ENCODE measurements at regions not wholly inside any gene's neighbourhood (a gene's known extent, or its start where the extent isn't known, plus 50 kb on each side); places are given as distances from the start of the nearest gene placed in this dataset.

DNA sequence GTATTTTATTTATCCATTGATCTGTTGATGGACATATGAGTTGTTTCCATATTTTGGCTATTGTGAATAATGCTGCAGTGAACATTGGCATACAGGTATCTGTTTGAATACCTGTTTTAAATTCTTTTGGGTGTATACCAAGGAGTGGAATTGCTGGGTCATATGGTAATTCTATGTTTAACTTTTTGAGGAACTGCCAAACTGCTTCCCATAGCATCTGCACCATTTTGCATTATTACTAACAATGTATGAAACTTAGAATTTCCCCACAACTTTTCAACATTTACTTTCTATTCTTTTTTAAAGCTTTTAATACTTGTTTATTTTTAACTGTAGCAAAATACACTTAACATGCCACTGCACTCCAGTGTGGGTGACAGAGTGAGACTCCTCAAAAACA, 57.0 kb upstream of the MSN start:
- TF ChIP-seq, protein P1, sequence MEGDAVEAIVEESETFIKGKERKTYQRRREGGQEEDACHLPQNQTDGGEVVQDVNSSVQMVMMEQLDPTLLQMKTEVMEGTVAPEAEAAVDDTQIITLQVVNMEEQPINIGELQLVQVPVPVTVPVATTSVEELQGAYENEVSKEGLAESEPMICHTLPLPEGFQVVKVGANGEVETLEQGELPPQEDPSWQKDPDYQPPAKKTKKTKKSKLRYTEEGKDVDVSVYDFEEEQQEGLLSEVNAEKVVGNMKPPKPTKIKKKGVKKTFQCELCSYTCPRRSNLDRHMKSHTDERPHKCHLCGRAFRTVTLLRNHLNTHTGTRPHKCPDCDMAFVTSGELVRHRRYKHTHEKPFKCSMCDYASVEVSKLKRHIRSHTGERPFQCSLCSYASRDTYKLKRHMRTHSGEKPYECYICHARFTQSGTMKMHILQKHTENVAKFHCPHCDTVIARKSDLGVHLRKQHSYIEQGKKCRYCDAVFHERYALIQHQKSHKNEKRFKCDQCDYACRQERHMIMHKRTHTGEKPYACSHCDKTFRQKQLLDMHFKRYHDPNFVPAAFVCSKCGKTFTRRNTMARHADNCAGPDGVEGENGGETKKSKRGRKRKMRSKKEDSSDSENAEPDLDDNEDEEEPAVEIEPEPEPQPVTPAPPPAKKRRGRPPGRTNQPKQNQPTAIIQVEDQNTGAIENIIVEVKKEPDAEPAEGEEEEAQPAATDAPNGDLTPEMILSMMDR (IDR thresholded peaks at IDR 0.05; ENCODE audit: insufficient read depth, low read length, poor library complexity, severe bottlenecking): no peak
- Histone ChIP-seq H3K4me3 (replicated peaks; ENCODE audit: low read depth, low read length) (no peak overlapping the region), H3K36me3 (ENCODE audit: control insufficient read depth, insufficient read depth, low read length) (no peaks in the 10 kb centered on the region), H3K27me3 (replicated peaks; ENCODE audit: control insufficient read depth, insufficient read depth, low read length) (no peaks in the 10 kb centered on the region)
- DNase-seq (ENCODE audit: extremely low read depth, insufficient read length): no peak

- Histone ChIP-seq H3K27me3 (replicated peaks; ENCODE audit: control insufficient read depth, insufficient read depth, low read length) (no peaks in the 10 kb centered on the region), H3K4me3 (replicated peaks; ENCODE audit: low read depth, low read length) (no peak overlapping the region), H3K36me3 (ENCODE audit: control insufficient read depth, insufficient read depth, low read length) (no peaks in the 10 kb centered on the region)
- TF ChIP-seq, protein P1 (IDR thresholded peaks at IDR 0.05; ENCODE audit: insufficient read depth, low read length, poor library complexity, severe bottlenecking): no peak
- no peak for DNase-seq (ENCODE audit: extremely low read depth, insufficient read length)
Observed at GRCh38 chrX:65610040-65610439, 57.4 kb upstream of the MSN start.

GRCh38 chrX:65609237-65609636, 58.2 kb upstream of the MSN start:
- TF ChIP-seq, protein P1 (IDR thresholded peaks at IDR 0.05; ENCODE audit: insufficient read depth, low read length, poor library complexity, severe bottlenecking): no peak
- no peaks in the 10 kb centered on the region for H3K27me3 ChIP-seq (replicated peaks; ENCODE audit: control insufficient read depth, insufficient read depth, low read length)
- no peak overlapping the region for H3K4me3 ChIP-seq (replicated peaks; ENCODE audit: low read depth, low read length)
- no peaks in the 10 kb centered on the region for H3K36me3 ChIP-seq (ENCODE audit: control insufficient read depth, insufficient read depth, low read length)
- DNase-seq (ENCODE audit: extremely low read depth, insufficient read length): no peak

DNA sequence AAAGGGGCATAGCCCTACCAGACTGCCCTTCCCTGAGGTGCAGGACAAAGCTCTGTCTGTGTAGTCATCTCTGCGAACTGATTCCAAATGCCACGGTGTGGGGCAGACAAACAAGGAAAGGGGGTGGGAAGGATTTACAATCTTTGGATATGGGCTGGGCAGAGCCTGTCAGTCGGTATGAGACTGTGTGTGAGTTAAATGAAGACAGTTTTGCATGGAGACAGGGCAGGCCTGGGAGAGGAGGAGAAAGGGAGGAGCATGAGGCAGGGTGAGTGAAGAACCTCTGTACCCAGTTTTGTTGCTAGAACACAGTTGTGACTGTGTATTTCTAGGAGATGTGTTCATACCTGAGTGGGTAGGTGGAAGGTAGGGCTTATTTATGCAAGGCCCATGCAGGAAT, 59.4 kb upstream of the MSN start:
- Histone ChIP-seq H3K4me3 (replicated peaks; ENCODE audit: low read depth, low read length) (no peak overlapping the region), H3K27me3 (replicated peaks; ENCODE audit: control insufficient read depth, insufficient read depth, low read length) (no peaks in the 10 kb centered on the region), H3K36me3 (ENCODE audit: control insufficient read depth, insufficient read depth, low read length) (no peaks in the 10 kb centered on the region)
- TF ChIP-seq, protein P1 (IDR thresholded peaks at IDR 0.05; ENCODE audit: insufficient read depth, low read length, poor library complexity, severe bottlenecking): no peak
- no peak for DNase-seq (ENCODE audit: extremely low read depth, insufficient read length)

GRCh38 chrX:65607070-65607742, 60.2 kb upstream of the MSN start:
- Histone ChIP-seq H3K36me3 (ENCODE audit: control insufficient read depth, insufficient read depth, low read length) (no peaks in the 10 kb centered on the region), H3K27me3 (replicated peaks; ENCODE audit: control insufficient read depth, insufficient read depth, low read length) (no peaks in the 10 kb centered on the region), H3K4me3 (replicated peaks; ENCODE audit: low read depth, low read length) (no peak overlapping the region)
- no peak for DNase-seq (ENCODE audit: extremely low read depth, insufficient read length)
- TF ChIP-seq, protein P1 (IDR thresholded peaks at IDR 0.05; ENCODE audit: insufficient read depth, low read length, poor library complexity, severe bottlenecking): no peak

- Histone ChIP-seq H3K4me3 (replicated peaks; ENCODE audit: low read depth, low read length) (no peak overlapping the region), H3K27me3 (replicated peaks; ENCODE audit: control insufficient read depth, insufficient read depth, low read length) (no peaks in the 10 kb centered on the region), H3K36me3 (ENCODE audit: control insufficient read depth, insufficient read depth, low read length) (no peaks in the 10 kb centered on the region)
- TF ChIP-seq, protein P1 (IDR thresholded peaks at IDR 0.05; ENCODE audit: insufficient read depth, low read length, poor library complexity, severe bottlenecking): no peak
- DNase-seq (ENCODE audit: extremely low read depth, insufficient read length): no peak
Observed at GRCh38 chrX:65602221-65602560, 65.3 kb upstream of the MSN start.

Measured in GM06990 (cell line).